ENCODE measurements at regions not wholly inside any gene's neighbourhood (a gene's known extent, or its start where the extent isn't known, plus 50 kb on each side); places are given as distances from the start of the nearest gene placed in this dataset.

DNA sequence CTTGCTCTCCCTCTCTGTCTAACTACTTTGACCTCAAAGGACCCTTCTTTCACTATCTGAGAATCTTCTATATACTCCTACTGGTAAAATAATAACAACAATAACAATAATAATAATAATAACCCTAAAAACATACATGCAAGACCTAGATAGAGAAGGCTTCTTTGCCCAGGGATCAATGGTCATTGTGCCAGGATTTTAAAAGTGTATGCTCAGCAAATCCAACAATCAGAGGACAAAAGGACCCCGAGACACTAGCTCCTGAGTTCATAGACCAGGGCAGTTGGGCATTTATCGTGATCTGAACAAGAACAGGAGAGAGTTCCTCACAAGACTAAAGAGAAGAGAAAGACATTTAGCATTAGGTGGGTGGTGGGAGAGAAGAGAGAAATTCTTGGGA lies 358.5 kb downstream of the DAD1 start:
- no peak for ATAC-seq
- no peaks in the 10 kb centered on the region for H4K20me1 ChIP-seq (ENCODE audit: insufficient read depth)
- H3K9me3 ChIP-seq (ENCODE audit: control insufficient read depth in 1 of 2, insufficient read depth in 1 of 2, low read depth in 1 of 2, low read length in 2 of 2): no peaks in the 10 kb centered on the region
- BruUV-seq (replicated peaks): no TSS peak
- no peak overlapping the region for H2AFZ ChIP-seq (ENCODE audit: low read depth, low read length, poor library complexity, severe bottlenecking)
- H3K9me2 ChIP-seq (ENCODE audit: insufficient read depth): no peaks in the 10 kb centered on the region
- H3K9ac ChIP-seq (ENCODE audit: low read length): no peak overlapping the region
- TF ChIP-seq YY1 (IDR thresholded peaks at IDR 0.05; ENCODE audit: extremely low read depth, insufficient replicate concordance, low read depth, low read length) (no peak), EZH2phosphoT487 (IDR thresholded peaks at IDR 0.05; ENCODE audit: borderline replicate concordance) (no peak), POLR2A (IDR thresholded peaks at IDR 0.05; ENCODE audit: borderline replicate concordance, extremely low read depth, insufficient read depth, insufficient read length) (no peak), SIN3A (IDR thresholded peaks at IDR 0.05; ENCODE audit: low read depth) (no peak), ELF1 (IDR thresholded peaks at IDR 0.05; ENCODE audit: borderline replicate concordance, low read depth) (no peak), ZFX (IDR thresholded peaks at IDR 0.05) (no peak), CEBPB (IDR thresholded peaks at IDR 0.05; ENCODE audit: low read depth) (no peak), TCF7L2 (IDR thresholded peaks at IDR 0.05; ENCODE audit: borderline replicate concordance, extremely low read depth, insufficient read depth, insufficient read length) (no peak), ZNF274 (IDR thresholded peaks at IDR 0.05; ENCODE audit: low read depth, low read length) (no peak), SP1 (IDR thresholded peaks at IDR 0.05; ENCODE audit: low read depth) (no peak)
- TF ChIP-seq, protein P1, sequence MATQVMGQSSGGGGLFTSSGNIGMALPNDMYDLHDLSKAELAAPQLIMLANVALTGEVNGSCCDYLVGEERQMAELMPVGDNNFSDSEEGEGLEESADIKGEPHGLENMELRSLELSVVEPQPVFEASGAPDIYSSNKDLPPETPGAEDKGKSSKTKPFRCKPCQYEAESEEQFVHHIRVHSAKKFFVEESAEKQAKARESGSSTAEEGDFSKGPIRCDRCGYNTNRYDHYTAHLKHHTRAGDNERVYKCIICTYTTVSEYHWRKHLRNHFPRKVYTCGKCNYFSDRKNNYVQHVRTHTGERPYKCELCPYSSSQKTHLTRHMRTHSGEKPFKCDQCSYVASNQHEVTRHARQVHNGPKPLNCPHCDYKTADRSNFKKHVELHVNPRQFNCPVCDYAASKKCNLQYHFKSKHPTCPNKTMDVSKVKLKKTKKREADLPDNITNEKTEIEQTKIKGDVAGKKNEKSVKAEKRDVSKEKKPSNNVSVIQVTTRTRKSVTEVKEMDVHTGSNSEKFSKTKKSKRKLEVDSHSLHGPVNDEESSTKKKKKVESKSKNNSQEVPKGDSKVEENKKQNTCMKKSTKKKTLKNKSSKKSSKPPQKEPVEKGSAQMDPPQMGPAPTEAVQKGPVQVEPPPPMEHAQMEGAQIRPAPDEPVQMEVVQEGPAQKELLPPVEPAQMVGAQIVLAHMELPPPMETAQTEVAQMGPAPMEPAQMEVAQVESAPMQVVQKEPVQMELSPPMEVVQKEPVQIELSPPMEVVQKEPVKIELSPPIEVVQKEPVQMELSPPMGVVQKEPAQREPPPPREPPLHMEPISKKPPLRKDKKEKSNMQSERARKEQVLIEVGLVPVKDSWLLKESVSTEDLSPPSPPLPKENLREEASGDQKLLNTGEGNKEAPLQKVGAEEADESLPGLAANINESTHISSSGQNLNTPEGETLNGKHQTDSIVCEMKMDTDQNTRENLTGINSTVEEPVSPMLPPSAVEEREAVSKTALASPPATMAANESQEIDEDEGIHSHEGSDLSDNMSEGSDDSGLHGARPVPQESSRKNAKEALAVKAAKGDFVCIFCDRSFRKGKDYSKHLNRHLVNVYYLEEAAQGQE (IDR thresholded peaks at IDR 0.05; ENCODE audit: low read depth): no peak
- H3K79me2 ChIP-seq (ENCODE audit: insufficient read depth, low read length): no peaks in the 10 kb centered on the region
- POLR2A ChIA-PET: no interaction called here
- H3K36me3 ChIP-seq (ENCODE audit: control insufficient read depth in 1 of 2, insufficient read depth in 2 of 2, low read length in 2 of 2): no peaks in the 10 kb centered on the region
- no peak for DNase-seq (ENCODE audit: low read depth, low spot score)
- no peak overlapping the region for H3K27ac ChIP-seq (ENCODE audit: low read depth, low read length)
- RAD21 ChIA-PET (ENCODE audit: low non-redundant PET in 1 of 2, low total read pairs in 2 of 2, uncharacterized antibody in 2 of 2, unreplicated experiment in 2 of 2): no interaction called here
- H3K4me2 ChIP-seq (ENCODE audit: low read length): no peak overlapping the region
- peaks cover 25% of the 10 kb centered on the region for H3K27me3 ChIP-seq (ENCODE audit: insufficient read depth, low read length)
- intact Hi-C loops (cut with micrococcal nuclease): no loop called here
- H3K4me1 ChIP-seq (ENCODE audit: control insufficient read depth in 1 of 2, insufficient read depth in 2 of 2, low read length in 2 of 2): no peaks in the 10 kb centered on the region
- no peak overlapping the region for H3K4me3 ChIP-seq (replicated peaks in 1 of 2; ENCODE audit: low read depth in 1 of 2, low read length in 2 of 2)
- CTCF ChIA-PET: interaction anchor here (1.3 kb wide), 1 partner anchor 9 kb away, joined by 4 read pairs; no protein-coding TSS in a partner anchor
